Spleen (tissue), 11 donors: ENCODE measurements at regions not wholly inside any gene's neighbourhood (a gene's known extent, or its start where the extent isn't known, plus 50 kb on each side); places are given as distances from the start of the nearest gene placed in this dataset.
"Not testable (repeated sequence)": the region's sequence is repeated elsewhere in the genome, so short reads cannot be mapped to it uniquely, and the experiment has no call there.

Experiments used
- DNase-seq: peaks from one replicate; pipeline ENCODE4 v3.0.0-alpha.2; 2020
- H3K27ac ChIP-seq, 8 donors: fragments of 200-600 bp; sonication (generic) in 7 of 8; 1 replicate in 4 of 8; 2 replicates in 4 of 8; pipeline versions ENCODE4 v1.5.0 to v1.8.0; 2016 to 2021; ENCODE audit warnings: inconsistent platforms in 4 of 8, mild to moderate bottlenecking in 4 of 8, moderate library complexity in 1 of 8
- H3K27me3 ChIP-seq, 7 donors: fragments of 200-600 bp; sonication (generic) in 6 of 7; replicated peaks in 1 of 7; 1 replicate in 4 of 7; 2 replicates in 3 of 7; pipeline versions ENCODE4 v1.5.0 to v1.8.0; 2016 to 2021; ENCODE audit warnings: inconsistent platforms in 3 of 7, mild to moderate bottlenecking in 1 of 7
- H3K36me3 ChIP-seq, 6 donors: fragments of 200-600 bp; sonication (generic) in 5 of 6; 1 replicate in 4 of 6; 2 replicates in 2 of 6; pipeline versions ENCODE4 v1.5.0 to v1.8.0; 2016 to 2021; ENCODE audit warnings: inconsistent platforms in 2 of 6
- H3K4me1 ChIP-seq, 6 donors: fragments of 200-600 bp; sonication (generic) in 5 of 6; 1 replicate in 3 of 6; 2 replicates in 3 of 6; pipeline versions ENCODE4 v1.5.0 to v1.8.0; 2016 to 2021; ENCODE audit warnings: inconsistent platforms in 3 of 6
- H3K4me3 ChIP-seq, 8 donors: fragments of 200-600 bp; sonication (generic) in 7 of 8; 1 replicate in 4 of 8; 2 replicates in 4 of 8; pipeline versions ENCODE4 v1.5.0 to v1.8.0; 2016 to 2021; ENCODE audit warnings: inconsistent platforms in 4 of 8, mild to moderate bottlenecking in 4 of 8, moderate library complexity in 2 of 8
- H3K9me3 ChIP-seq, 8 donors: fragments of 200-600 bp; sonication (generic) in 7 of 8; 1 replicate in 4 of 8; 2 replicates in 4 of 8; pipeline versions ENCODE4 v1.5.0 to v1.8.0; 2016 to 2021; ENCODE audit warnings: inconsistent platforms in 4 of 8
- CTCF ChIP-seq, 11 experiments: fragments of 200-600 bp in 7 of 11; fragments of 450-650 bp in 4 of 11; sonication (generic) in 4 of 11; IDR thresholded peaks in 8 of 11; conservative IDR thresholded peaks in 3 of 11; 1 replicate in 7 of 11; 2 replicates in 4 of 11; pipeline versions ENCODE4 v1.4.0 to v1.8.0; 2016 to 2021; ENCODE audit warnings: antibody characterized with exemption in 11 of 11, inconsistent platforms in 4 of 11, mild to moderate bottlenecking in 1 of 11
- POLR2A ChIP-seq, 3 donors: fragments of 450-650 bp; IDR thresholded peaks; one replicate each; pipeline ENCODE4 v1.5.1; 2017; ENCODE audit warnings: antibody characterized with exemption in 3 of 3, mild to moderate bottlenecking in 1 of 3
- POLR2AphosphoS5 ChIP-seq, 3 donors: sonication (generic); formaldehyde crosslinking; IDR thresholded peaks; one replicate each; pipeline ENCODE4 v1.5.1; 2017; ENCODE audit warnings: antibody characterized with exemption in 3 of 3
- WGBS, 5 donors: extraction: QIAGEN DNeasy Blood & Tissue Kit in 3 of 5; methylation state at CpG; one replicate each; pipeline versions ENCODE4 v1.1.5 to v1.1.7; 2013 to 2018; 5-methylcytosine and 5-hydroxymethylcytosine counted together
- intact Hi-C: fragments of 100-400 bp; cut with DNase I; formaldehyde crosslinking; loops from one replicate; pipeline ENCODE4 v1.15.0; 2023; ENCODE audit warnings: low total_unique reads
- donor health status: healthy with polysubstance abuse.
- donor health status: DM: no; HTN: no; CAD: no; lungs with moderate emphysema.
- donor health status: DM: no; HTN: no; CAD: no.
- donor health status: Bipolar disorder and iron deficiency.
- donor health status: healthy.
- donor health status: DM: no; HTN: no; CAD: no.
- donor health status: DM: yes; HTN: yes; CAD: no.

DNA sequence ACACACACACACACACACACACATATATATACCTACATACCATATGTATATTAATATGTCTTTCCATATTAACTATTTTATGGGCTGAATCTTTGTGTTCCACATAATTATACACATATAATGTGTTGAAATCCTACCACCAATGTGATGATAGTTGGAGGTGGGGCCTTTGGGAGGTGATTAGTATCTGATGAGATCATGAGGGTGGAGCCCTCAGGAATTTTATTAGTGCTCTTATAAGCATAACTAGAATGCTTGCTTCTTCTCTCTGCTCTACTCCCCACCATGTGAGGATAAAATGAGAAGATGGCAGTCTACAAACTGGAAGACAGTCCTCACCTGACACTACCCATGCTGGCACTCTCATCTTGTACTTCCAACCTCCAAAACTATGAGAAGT is 1193.5 kb upstream of the FLRT2 start:
- intact Hi-C loops, result no loop called here
- no peak for DNase-seq
- no peak for TF ChIP-seq POLR2A (IDR thresholded peaks at IDR 0.05)
- no peak for TF ChIP-seq CTCF (IDR thresholded peaks at IDR 0.05 in 8 of 11, conservative IDR thresholded peaks at IDR 0.05 in 3 of 11)
- no peak for TF ChIP-seq POLR2AphosphoS5 (IDR thresholded peaks at IDR 0.05)

DNA sequence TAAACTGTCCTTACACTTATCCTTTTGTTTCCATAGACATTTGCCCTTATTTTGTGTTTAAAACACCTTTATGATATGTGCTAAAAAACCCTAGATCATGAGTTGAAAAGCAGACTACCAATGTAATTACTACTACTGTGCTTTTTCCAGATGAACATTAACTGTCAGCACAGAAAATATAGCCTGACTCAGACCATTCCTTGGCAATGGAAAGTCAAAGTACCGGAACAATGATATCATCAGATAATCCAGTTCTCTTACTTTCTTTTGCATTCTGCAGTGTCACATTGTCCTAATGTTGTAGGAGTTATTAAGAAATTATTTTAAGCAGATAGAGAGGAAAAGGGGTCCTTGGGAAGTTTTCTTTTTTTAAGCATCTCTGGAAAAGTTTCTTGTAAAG is 1189.0 kb upstream of the FLRT2 start:
- Histone ChIP-seq H3K27ac (no peak overlapping the region), H3K27me3 (no peaks in the 10 kb centered on the region), H3K4me1 (no peaks in the 10 kb centered on the region), H3K36me3 (no peaks in the 10 kb centered on the region), H3K4me3 (no peak overlapping the region), H3K9me3 (peaks cover 0 to 36% (median 14%) of the 10 kb centered on the region in 8 donors)
- no peak for DNase-seq
- intact Hi-C loops, result no loop called here
- TF ChIP-seq POLR2AphosphoS5 (IDR thresholded peaks at IDR 0.05), result no peak
- TF ChIP-seq CTCF (IDR thresholded peaks at IDR 0.05 in 8 of 11, conservative IDR thresholded peaks at IDR 0.05 in 3 of 11), result no peak
- TF ChIP-seq POLR2A (IDR thresholded peaks at IDR 0.05), result no peak
- WGBS, 5 donors, result 84 to 93% (median 87%) methylated on average over 1 of the region's 1 CpG

More for the DNA sequence above, 1193.5 kb upstream of the FLRT2 start:
- Histone ChIP-seq H3K4me1 (no peaks in the 10 kb centered on the region), H3K27me3 (no peaks in the 10 kb centered on the region), H3K36me3 (no peaks in the 10 kb centered on the region), H3K4me3 (no peak overlapping the region), H3K9me3 (peaks cover 0 to 35% (median 9%) of the 10 kb centered on the region in 8 donors), H3K27ac (no peak overlapping the region)

- DNase-seq, H3K27me3 ChIP-seq, intact Hi-C loops, H3K4me1 ChIP-seq, H3K4me3 ChIP-seq, H3K36me3 ChIP-seq, H3K27ac ChIP-seq: not testable (repeated sequence)
- WGBS, 5 donors, result 88 to 94% (median 94%) methylated on average over 3 of the region's 3 CpGs
- H3K9me3 ChIP-seq, result peaks cover 0 to 34% (median 14%) of the 10 kb centered on the region in 8 donors
These were observed 1188.1 kb upstream of the FLRT2 start for GRCh38 chr14:84341867-84342266.

GRCh38 chr14:84343656-84344055 is 1186.3 kb upstream of the FLRT2 start:
- WGBS, 5 donors, result 50 to 77% (median 62%) methylated on average over 3 of the region's 3 CpGs
- no peak overlapping the region for H3K4me3 ChIP-seq
- no peaks in the 10 kb centered on the region for H3K36me3 ChIP-seq
- intact Hi-C loops, result no loop called here
- TF ChIP-seq POLR2A (IDR thresholded peaks at IDR 0.05), result no peak
- no peak for TF ChIP-seq CTCF (IDR thresholded peaks at IDR 0.05 in 8 of 11, conservative IDR thresholded peaks at IDR 0.05 in 3 of 11)
- no peak for TF ChIP-seq POLR2AphosphoS5 (IDR thresholded peaks at IDR 0.05)
- no peaks in the 10 kb centered on the region for H3K4me1 ChIP-seq
- peaks cover 0 to 32% (median 13%) of the 10 kb centered on the region in 8 donors for H3K9me3 ChIP-seq
- no peak for DNase-seq
- H3K27me3 ChIP-seq, result no peaks in the 10 kb centered on the region
- no peak overlapping the region for H3K27ac ChIP-seq

DNA sequence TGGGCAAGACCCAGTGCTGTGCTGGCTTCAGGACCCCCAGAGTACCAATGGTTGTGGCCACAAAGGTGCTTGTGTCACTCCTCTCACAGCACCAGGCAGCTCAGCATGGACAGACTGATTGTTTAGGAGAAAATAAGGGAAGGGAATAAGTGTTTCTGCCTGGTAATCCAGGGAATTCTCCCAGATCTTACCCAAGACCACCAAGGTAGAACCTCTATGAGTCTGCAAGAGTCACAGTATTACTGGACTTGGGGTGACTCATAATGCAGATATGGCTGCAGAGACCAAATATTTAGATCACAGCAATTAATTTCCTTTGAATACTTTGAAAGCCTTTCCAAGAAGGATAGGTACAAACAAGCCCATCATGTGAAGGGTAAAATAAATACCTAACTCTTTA is 1178.3 kb upstream of the FLRT2 start:
- no peak for DNase-seq
- H3K9me3 ChIP-seq, result peaks cover 0 to 57% (median 25%) of the 10 kb centered on the region in 8 donors
- H3K27me3 ChIP-seq, result no peaks in the 10 kb centered on the region
- TF ChIP-seq CTCF (IDR thresholded peaks at IDR 0.05 in 8 of 11, conservative IDR thresholded peaks at IDR 0.05 in 3 of 11), result no peak
- TF ChIP-seq POLR2A (IDR thresholded peaks at IDR 0.05), result no peak
- TF ChIP-seq POLR2AphosphoS5 (IDR thresholded peaks at IDR 0.05), result no peak
- intact Hi-C loops, result no loop called here
- H3K4me3 ChIP-seq, result no peak overlapping the region
- no peaks in the 10 kb centered on the region for H3K4me1 ChIP-seq
- H3K27ac ChIP-seq, result no peak overlapping the region
- no peaks in the 10 kb centered on the region for H3K36me3 ChIP-seq
